Fibroblast of the aortic adventitia (primary cell): ENCODE measurements at regions not wholly inside any gene's neighbourhood (a gene's known extent, or its start where the extent isn't known, plus 50 kb on each side); places are given as distances from the start of the nearest gene placed in this dataset.

Experiments used
- DNase-seq: peaks from one replicate; pipeline ENCODE4 v3.0.0-alpha.2; 2010; ENCODE audit warnings: low read depth
- H3K4me3 ChIP-seq: 2 replicates; pipeline ENCODE4 v1.5.1; 2011; ENCODE audit warnings: low read depth, mild to moderate bottlenecking, control low read depth, low read length, moderate library complexity
- CTCF ChIP-seq: IDR thresholded peaks from 2 replicates; pipeline ENCODE4 v1.5.1; 2011; ENCODE audit warnings: mild to moderate bottlenecking, low read length, control low read depth, inconsistent platforms; ENCODE audit not compliant: insufficient read depth

- DNase-seq, result no peak
- H3K4me3 ChIP-seq, result no peak overlapping the region
- no peak for TF ChIP-seq CTCF
Measured at GRCh38 chr6:92510137-92510536, 909.2 kb downstream of the EPHA7 start.

GRCh38 chr6:92507552-92507951, 911.8 kb downstream of the EPHA7 start:
- DNase-seq, result no peak
- H3K4me3 ChIP-seq, result no peak overlapping the region
- no peak for TF ChIP-seq CTCF

- no peak overlapping the region for H3K4me3 ChIP-seq
- no peak for TF ChIP-seq CTCF
- no peak for DNase-seq
Measured at GRCh38 chr6:92504509-92504908, 914.9 kb downstream of the EPHA7 start.

GRCh38 chr6:92497281-92497680, 922.1 kb downstream of the EPHA7 start:
- no peak for TF ChIP-seq CTCF
- no peak for DNase-seq
- no peak overlapping the region for H3K4me3 ChIP-seq

GRCh38 chr6:92496527-92496926, 922.8 kb downstream of the EPHA7 start:
- DNase-seq, result no peak
- TF ChIP-seq CTCF, result no peak
- H3K4me3 ChIP-seq, result no peak overlapping the region

- no peak for DNase-seq
- no peak overlapping the region for H3K4me3 ChIP-seq
- no peak for TF ChIP-seq CTCF
Measured at GRCh38 chr6:92495242-92495641, 924.1 kb downstream of the EPHA7 start.

- TF ChIP-seq CTCF, result no peak
- no peak overlapping the region for H3K4me3 ChIP-seq
- DNase-seq, result no peak
Measured at GRCh38 chr6:92485487-92485886, 933.9 kb downstream of the EPHA7 start.
